SK-N-SH (cell line): ENCODE measurements at regions not wholly inside any gene's neighbourhood (a gene's known extent, or its start where the extent isn't known, plus 50 kb on each side); places are given as distances from the start of the nearest gene placed in this dataset.

Experiments
- CTCF ChIA-PET: fragments of 300-600, 350-600 bp; formaldehyde crosslinking; extraction: SDS; loops from one replicate; lab custom pipeline; 2021; lab: Yijun Ruan, JAX
- POLR2A ChIA-PET: fragments of 350-600 bp; sonication (Branson Sonifier 250); formaldehyde crosslinking; extraction: SDS; loops from one replicate; lab custom pipeline; 2020; ENCODE audit warnings: antibody characterized with exemption, inconsistent platforms; lab: Yijun Ruan, JAX
- DNase-seq: peaks from one replicate; pipeline ENCODE4 v3.0.0; 2012
- H2AFZ ChIP-seq: fragments of 200-600 bp; sonication (generic); 2 replicates; pipeline ENCODE4 v1.8.1; 2016; ENCODE audit warnings: antibody characterized with exemption, mild to moderate bottlenecking, low read depth
- H3F3A ChIP-seq: fragments of 200-600 bp; sonication (generic); replicated peaks from 2 replicates; pipeline ENCODE3; 2016; ENCODE audit warnings: antibody characterized with exemption, mild to moderate bottlenecking; ENCODE audit not compliant: insufficient read depth
- H3K27ac ChIP-seq, 2 experiments: fragments of 200-500 bp in 1 of 2; fragments of 200-600 bp in 1 of 2; sonication (Bioruptor generic) in 1 of 2; sonication (generic), shearing (Covaris generic) in 1 of 2; 2 replicates each; pipeline versions ENCODE4 v1.5.1 to v1.6.1; 2014 to 2016; ENCODE audit warnings: low read depth in 2 of 2, inconsistent platforms in 1 of 2, low read length in 1 of 2, mild to moderate bottlenecking in 1 of 2, mixed read lengths in 1 of 2
- H3K27me3 ChIP-seq: fragments of 200-600 bp; sonication (generic), shearing (Covaris generic); 2 replicates; pipeline ENCODE4 v1.6.1; 2016; ENCODE audit warnings: mixed run types; ENCODE audit not compliant: insufficient read depth
- H3K36me3 ChIP-seq, 2 experiments: fragments of 200-500 bp in 1 of 2; fragments of 200-600 bp in 1 of 2; sonication (Bioruptor generic) in 1 of 2; sonication (generic) in 1 of 2; replicated peaks in 1 of 2; 2 replicates each; pipeline versions ENCODE3 to v1.5.1; 2014 to 2016; ENCODE audit warnings: low read length in 1 of 2, mild to moderate bottlenecking in 1 of 2; ENCODE audit not compliant: insufficient read depth in 2 of 2, control insufficient read depth in 1 of 2
- H3K4me1 ChIP-seq, 2 experiments: fragments of 200-500 bp in 1 of 2; fragments of 200-600 bp in 1 of 2; sonication (Bioruptor generic) in 1 of 2; sonication (generic), shearing (Covaris generic) in 1 of 2; 2 replicates each; pipeline versions ENCODE4 v1.5.1 to v1.6.1; 2014 to 2016; ENCODE audit warnings: low read depth in 1 of 2, low read length in 1 of 2, mixed run types in 1 of 2; ENCODE audit not compliant: insufficient read depth in 2 of 2, control insufficient read depth in 1 of 2
- H3K4me2 ChIP-seq: fragments of 200-600 bp; sonication (generic), shearing (Covaris generic); 2 replicates; pipeline ENCODE4 v1.6.1; 2017; ENCODE audit warnings: mixed run types
- H3K4me3 ChIP-seq, 2 experiments: fragments of 200-500 bp in 1 of 2; fragments of 200-600 bp in 1 of 2; sonication (Bioruptor generic) in 1 of 2; sonication (generic), shearing (Covaris generic) in 1 of 2; 2 replicates each; pipeline versions ENCODE4 v1.5.1 to v1.8.1; 2014 to 2016; ENCODE audit warnings: low read depth in 2 of 2, inconsistent platforms in 1 of 2, low read length in 1 of 2, mild to moderate bottlenecking in 1 of 2, mixed read lengths in 1 of 2, moderate library complexity in 1 of 2
- H3K79me2 ChIP-seq: fragments of 200-600 bp; sonication (generic); 2 replicates; pipeline ENCODE4 v1.8.1; 2017; ENCODE audit warnings: mild to moderate bottlenecking; ENCODE audit not compliant: insufficient read depth
- H3K9ac ChIP-seq: fragments of 200-600 bp; sonication (generic); 2 replicates; pipeline ENCODE4 v1.6.1; 2017; ENCODE audit warnings: mixed run types
- H3K9me2 ChIP-seq: fragments of 200-600 bp; sonication (generic); 2 replicates; pipeline ENCODE4 v1.6.1; 2017; ENCODE audit warnings: mixed run types
- H3K9me3 ChIP-seq: fragments of 200-600 bp; sonication (generic); 2 replicates; pipeline ENCODE4 v1.6.1; 2017; ENCODE audit warnings: mixed run types, mild to moderate bottlenecking, moderate library complexity
- H4K20me1 ChIP-seq: fragments of 200-600 bp; sonication (generic); 2 replicates; pipeline ENCODE4 v1.6.1; 2017; ENCODE audit warnings: mild to moderate bottlenecking, mixed run types; ENCODE audit not compliant: insufficient read depth
- MEF2A ChIP-seq: IDR thresholded peaks from 2 replicates; pipeline ENCODE4 v1.4.0; 2012; ENCODE audit warnings: low read depth, borderline replicate concordance
- RCOR1 ChIP-seq: fragments of 150-350 bp; IDR thresholded peaks from 2 replicates; pipeline ENCODE4 v1.6.1; 2017; ENCODE audit warnings: antibody characterized with exemption, low read length
- TCF12 ChIP-seq: IDR thresholded peaks from 2 replicates; pipeline ENCODE4 v1.4.0; 2012
- WGBS: methylation state at CpG from one replicate; pipeline ENCODE4 v1.1.6; 2017; ENCODE audit warnings: low lambda C conversion rate; 5-methylcytosine and 5-hydroxymethylcytosine counted together
- TF ChIP-seq, protein P1 (sequence below): IDR thresholded peaks from 2 replicates; pipeline ENCODE4 v1.6.1; 2012; ENCODE audit warnings: mild to moderate bottlenecking, low read depth, low read length, moderate library complexity

DNA sequence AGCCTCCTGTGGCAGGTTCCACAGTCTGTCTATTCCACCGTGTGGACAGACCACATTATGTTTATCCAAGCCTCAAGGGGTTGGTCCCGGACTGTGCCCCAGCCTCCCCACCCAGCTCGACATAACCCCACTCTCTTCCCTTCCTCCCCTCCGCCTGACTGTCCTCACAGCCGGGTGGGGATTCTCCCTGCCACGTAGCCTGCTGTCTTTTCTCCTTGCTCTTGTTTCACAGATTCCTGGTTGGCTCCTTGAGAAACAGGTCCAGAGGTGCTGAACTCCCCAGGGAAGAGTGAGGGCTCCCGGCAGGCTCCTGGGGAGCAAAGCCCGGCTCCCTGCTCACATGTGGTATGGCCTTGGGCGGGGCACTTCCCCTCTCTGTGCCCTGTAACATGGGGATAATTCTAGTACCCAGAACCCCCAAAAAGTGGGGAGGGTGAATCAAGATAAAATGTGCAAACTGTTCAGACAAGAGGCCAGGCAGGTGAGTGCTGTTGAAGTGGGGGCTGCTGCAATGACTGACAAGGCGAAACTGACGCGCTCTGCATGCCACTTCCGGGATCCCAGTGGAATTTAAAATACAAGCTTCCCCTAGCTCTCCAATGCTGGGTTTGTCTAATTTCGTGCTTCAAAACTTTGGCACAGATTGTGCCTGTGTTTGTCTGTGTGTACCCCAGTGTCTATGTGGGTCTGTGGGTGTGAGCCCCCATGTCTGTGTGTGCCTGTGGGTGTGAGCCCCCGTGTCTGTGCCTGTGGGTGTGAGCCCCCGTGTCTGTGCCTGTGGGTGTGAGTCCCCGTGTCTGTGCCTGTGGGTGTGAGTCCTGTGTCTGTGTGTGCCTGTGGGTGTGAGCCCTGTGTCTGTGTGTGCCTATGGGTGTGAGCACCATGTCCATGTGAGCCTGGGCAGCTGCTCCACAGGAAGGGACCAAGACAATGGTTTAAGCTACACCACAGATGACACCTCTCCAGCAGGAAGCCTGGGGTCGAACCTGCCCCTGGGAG is 160.6 kb upstream of the IQSEC1 start:
- H3K36me3 ChIP-seq, result no peaks in the 10 kb centered on the region
- H2AFZ ChIP-seq, result no peak overlapping the region
- no peak overlapping the region for H3K9ac ChIP-seq
- H3K4me2 ChIP-seq, result no peak overlapping the region
- POLR2A ChIA-PET, result no interaction called here
- H3K9me2 ChIP-seq, result no peaks in the 10 kb centered on the region
- no peaks in the 10 kb centered on the region for H3F3A ChIP-seq
- 57% methylated on average over 15 of the region's 18 CpGs for WGBS
- H3K79me2 ChIP-seq, result no peaks in the 10 kb centered on the region
- no peak overlapping the region for H3K4me3 ChIP-seq
- CTCF ChIA-PET, result interaction anchor here (1.1 to 2.0 kb wide), 2 partner anchors 12 to 141 kb away, joined by 3 to 4 read pairs; no protein-coding TSS in a partner anchor
- H3K9me3 ChIP-seq, result no peaks in the 10 kb centered on the region
- no peak overlapping the region for H3K27ac ChIP-seq
- H4K20me1 ChIP-seq, result no peaks in the 10 kb centered on the region
- DNase-seq, result peak; percentile 22
- H3K27me3 ChIP-seq, result no peaks in the 10 kb centered on the region; the same call in 1 of the 2 replicates
- TF ChIP-seq, protein P1, sequence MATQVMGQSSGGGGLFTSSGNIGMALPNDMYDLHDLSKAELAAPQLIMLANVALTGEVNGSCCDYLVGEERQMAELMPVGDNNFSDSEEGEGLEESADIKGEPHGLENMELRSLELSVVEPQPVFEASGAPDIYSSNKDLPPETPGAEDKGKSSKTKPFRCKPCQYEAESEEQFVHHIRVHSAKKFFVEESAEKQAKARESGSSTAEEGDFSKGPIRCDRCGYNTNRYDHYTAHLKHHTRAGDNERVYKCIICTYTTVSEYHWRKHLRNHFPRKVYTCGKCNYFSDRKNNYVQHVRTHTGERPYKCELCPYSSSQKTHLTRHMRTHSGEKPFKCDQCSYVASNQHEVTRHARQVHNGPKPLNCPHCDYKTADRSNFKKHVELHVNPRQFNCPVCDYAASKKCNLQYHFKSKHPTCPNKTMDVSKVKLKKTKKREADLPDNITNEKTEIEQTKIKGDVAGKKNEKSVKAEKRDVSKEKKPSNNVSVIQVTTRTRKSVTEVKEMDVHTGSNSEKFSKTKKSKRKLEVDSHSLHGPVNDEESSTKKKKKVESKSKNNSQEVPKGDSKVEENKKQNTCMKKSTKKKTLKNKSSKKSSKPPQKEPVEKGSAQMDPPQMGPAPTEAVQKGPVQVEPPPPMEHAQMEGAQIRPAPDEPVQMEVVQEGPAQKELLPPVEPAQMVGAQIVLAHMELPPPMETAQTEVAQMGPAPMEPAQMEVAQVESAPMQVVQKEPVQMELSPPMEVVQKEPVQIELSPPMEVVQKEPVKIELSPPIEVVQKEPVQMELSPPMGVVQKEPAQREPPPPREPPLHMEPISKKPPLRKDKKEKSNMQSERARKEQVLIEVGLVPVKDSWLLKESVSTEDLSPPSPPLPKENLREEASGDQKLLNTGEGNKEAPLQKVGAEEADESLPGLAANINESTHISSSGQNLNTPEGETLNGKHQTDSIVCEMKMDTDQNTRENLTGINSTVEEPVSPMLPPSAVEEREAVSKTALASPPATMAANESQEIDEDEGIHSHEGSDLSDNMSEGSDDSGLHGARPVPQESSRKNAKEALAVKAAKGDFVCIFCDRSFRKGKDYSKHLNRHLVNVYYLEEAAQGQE, result no peak
- no peaks in the 10 kb centered on the region for H3K4me1 ChIP-seq

DNA sequence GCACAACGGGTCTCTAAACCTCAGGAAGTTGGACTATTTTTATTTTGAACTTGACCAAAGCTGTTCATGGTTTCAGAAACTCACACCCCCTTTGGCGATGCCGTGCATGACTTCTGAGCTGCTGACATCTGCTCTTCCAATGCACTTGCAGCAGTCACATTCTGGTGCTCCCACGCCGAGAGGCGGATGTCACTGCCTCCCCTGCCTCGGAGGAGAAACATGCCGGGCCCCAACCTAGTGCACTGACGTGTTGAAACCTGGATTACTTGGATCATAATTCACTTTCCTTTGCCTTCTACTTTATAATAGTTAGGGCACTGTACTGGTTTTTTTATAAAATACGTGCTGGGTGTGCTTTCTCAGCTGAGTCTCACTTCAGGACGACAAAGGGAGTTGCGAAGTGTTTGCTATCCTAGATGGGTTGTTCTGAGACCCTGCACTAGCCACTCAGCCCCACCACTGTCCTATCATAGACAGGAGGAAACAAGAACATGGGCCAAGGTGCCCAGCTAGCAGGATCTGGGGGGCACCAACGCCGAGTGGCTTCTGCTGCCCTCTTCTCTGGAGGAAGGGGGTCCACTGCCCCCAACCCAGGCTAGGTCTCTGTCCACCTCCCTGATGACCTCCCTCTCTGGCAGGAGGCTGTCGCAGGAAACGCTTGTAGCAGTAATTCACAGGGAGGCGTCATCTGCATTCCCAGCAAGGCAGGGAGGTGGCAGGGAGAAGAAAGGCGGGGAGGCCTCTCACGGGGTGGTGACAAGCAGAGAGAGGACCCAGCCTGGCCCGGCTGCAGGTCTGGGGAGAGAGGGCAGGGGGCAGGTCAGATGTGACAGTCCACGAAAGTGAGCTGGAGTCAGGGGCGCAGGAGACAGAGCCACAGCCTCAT is 158.8 kb upstream of the IQSEC1 start:
- Histone ChIP-seq H3K27me3 (no peaks in the 10 kb centered on the region; the same call in 1 of the 2 replicates), H3K4me2 (no peak overlapping the region), H3K4me3 (no peak overlapping the region), H3K9me3 (no peaks in the 10 kb centered on the region), H3F3A (no peaks in the 10 kb centered on the region), H3K9me2 (no peaks in the 10 kb centered on the region), H3K27ac (no peak overlapping the region), H3K36me3 (no peaks in the 10 kb centered on the region), H2AFZ (no peak overlapping the region), H3K4me1 (no peaks in the 10 kb centered on the region), H3K79me2 (no peaks in the 10 kb centered on the region), H4K20me1 (no peaks in the 10 kb centered on the region), H3K9ac (no peak overlapping the region)
- TF ChIP-seq TCF12 (no peak), MEF2A (no peak), RCOR1 (no peak)
- POLR2A ChIA-PET, result no interaction called here
- DNase-seq, result peak; percentile 13
- CTCF ChIA-PET, result interaction anchor here (0.7 to 3.6 kb wide), 4 partner anchors 11 to 140 kb away, joined by 3 to 30 read pairs (median 4); no protein-coding TSS in a partner anchor
- 62% methylated on average over 22 of the region's 22 CpGs for WGBS
